NOMO-1 (cell line): ENCODE measurements at regions not wholly inside any gene's neighbourhood (a gene's known extent, or its start where the extent isn't known, plus 50 kb on each side); places are given as distances from the start of the nearest gene placed in this dataset.

Source experiments
- DNase-seq, 2 experiments: peaks; one replicate each; lab custom pipeline; 2025; ENCODE audit not compliant: unreplicated experiment in 2 of 2; lab: John Stamatoyannopoulos, UW

DNA sequence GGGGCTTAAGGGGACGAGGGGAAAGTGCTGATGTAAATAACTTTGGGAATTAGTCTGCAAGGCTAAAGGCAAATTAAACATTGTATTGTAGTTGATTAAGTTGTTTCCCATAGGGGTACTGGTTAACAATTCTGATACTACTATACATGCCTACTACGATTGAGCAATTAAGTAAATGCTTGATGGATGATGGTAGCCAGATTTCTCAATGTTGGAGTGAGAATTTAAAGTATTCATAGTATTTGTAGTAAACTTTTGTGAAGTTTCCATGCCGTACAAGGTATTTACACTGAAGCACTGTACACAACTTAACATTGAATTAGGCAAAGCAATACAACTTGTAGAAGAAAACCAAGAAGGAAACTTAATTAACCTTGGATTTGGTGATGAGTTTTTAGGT is 852.3 kb downstream of the QKI start:
- no peak for DNase-seq

DNA sequence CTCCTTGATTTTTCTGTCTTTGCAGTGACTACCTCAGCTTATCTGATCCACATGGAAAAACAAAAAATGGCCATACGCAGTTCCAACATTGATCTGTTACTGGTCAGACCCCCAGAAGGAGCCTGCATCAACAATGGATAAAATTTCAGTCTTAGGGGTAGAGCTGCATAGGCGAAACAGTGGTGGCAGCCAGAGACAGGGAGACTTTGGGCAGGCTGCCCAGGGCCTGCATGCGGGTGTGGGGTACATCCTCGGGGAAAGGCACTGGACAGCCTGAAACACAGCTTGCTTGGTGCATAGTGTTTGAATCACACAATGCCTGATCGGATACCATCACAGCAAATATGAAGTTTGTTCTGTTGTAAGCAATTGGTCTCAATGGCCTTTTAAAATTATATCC is 847.8 kb downstream of the QKI start:
- DNase-seq, result no peak

DNA sequence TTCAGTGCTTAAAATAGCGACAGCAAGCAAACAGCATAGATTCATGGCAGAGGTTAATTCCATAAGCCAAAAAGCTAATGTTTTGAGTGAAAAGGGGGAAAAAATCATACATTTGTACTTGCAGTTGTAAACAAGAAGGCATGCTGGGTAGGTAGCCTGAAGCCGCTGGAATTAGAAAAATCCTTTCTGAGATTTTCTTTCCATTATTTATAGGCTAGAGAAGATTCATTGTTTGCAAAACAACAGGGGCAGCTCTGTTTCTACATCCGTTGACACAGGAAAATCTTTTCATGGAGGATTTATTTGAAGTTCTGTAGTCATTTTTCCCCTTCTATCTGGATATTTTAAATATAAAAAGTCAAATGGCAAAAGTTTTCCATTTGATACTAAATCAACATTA is 843.9 kb downstream of the QKI start:
- DNase-seq, result no peak

DNA sequence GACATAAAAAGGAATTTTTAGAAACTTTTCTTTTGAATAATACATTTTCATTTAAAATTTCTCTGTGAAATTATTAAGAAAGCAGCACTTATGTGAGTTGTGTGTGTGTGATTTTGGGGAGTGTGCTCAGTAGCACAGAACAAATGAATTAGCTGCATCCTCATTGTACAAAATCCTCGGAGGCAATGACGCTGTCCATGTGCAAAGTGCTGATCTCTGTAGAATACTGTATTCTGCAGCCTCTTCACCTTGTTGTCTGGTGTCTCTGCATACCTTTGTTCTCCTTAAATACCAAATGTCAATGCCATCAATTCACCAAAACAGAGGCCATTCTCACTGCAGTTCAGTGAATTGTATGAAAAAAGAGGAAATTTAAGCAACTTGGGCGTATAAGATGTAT is 838.4 kb downstream of the QKI start:
- DNase-seq, result no peak

DNA sequence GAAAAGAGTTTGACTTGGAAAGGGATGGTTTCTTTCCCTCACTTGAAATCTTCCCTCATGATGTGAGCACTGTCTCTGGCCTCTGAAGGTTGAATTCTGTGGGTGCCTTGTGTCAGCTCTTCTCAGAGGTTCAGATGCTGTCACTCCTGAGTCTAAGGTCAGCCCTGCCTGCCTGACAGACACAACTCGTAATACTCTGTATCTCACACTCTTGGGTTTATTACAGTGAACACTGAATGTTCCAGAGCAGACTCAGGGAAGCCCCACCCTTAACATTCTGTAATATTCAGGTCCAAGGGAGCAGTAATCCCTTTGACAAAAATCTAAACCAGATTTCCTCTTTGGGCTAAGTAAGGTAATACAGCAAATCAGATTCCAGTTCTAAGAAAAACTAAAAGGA is 837.8 kb downstream of the QKI start:
- DNase-seq, result no peak

DNA sequence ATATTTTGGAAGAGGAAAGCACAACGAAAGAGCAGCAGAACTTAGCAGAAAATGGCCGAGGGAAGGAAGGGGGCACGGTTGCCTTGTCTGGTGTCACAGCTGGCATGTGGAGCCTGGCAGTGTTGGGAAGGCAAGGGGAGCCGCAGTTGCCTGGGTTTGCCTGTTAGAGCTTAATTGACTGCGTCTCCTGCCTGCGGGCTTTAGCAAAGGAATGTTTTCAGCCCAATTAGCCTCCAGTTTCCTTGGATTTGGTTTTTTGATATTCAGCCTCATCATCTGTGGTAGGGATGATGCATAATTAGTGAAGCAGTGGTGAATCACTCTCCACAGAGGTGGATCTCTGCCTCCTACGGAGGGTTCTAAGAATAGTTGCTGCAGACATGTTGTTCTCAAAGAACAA is 832.6 kb downstream of the QKI start:
- no peak for DNase-seq

DNA sequence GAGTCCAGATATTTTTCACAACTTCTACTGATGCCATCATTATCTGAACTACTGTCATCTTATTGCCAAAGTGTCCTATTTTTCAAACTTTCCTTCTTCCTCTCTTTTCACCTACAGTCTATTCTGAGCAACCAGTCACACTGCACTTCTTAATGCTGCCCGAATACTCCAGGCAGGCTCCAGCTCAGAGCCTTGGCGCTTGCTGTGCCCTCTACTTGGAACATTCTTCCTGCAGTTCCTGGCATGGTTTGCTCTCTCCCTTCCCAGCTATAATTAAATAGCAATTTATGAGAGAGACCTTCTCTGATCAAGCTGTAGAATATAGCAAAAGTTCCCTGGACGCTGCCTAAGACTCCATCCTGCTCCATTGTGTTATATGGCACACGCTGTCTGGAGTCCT is 831.6 kb downstream of the QKI start:
- no peak for DNase-seq

DNA sequence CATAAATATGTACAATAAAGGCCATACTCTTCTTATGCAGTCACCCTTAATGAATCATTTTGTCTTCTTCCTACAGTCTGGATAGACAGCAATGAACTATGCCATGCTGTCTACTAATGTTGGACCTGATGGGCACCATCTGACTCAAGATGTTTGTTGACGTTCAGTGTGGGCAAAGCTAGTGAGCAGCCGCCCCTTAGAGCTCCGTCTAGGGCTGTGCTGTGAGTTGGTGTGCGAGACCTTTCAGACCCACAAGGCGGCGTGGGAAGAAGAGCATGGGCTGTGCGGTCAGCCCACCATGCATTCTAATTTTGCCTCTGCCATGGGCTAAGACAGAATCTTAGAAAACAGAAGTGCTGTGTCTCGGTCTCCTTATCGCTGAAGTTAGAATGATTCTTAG is 829.4 kb downstream of the QKI start:
- DNase-seq, result no peak

DNA sequence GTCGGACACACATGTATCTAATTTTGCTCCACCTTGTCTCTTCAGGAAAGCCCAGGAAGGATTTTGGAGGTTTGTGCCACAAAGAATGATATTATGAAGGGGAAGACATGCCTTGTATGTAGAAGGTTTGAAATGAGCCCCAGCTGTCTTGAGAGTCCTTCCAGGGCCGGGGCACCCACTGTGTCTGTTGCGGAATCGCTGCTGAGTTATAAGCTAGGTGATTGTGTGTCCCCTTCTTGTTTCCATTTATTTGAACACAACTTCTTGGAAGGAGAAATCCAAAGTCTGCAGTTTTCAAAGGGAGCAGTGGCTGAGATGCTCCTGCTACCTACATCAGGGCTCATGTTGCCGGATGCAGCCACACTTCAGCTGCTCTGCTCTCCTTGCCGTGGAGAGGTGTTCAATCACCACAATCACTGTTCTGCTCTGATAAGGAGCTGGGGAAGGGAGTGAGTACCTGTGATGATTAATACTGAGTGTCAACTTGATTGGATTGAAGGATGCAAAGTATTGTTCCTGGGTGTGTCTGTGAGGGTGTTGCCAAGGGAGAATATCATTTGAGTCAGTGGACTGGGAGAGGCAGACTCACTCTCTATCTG is 828.6 kb downstream of the QKI start:
- no peak for DNase-seq

DNA sequence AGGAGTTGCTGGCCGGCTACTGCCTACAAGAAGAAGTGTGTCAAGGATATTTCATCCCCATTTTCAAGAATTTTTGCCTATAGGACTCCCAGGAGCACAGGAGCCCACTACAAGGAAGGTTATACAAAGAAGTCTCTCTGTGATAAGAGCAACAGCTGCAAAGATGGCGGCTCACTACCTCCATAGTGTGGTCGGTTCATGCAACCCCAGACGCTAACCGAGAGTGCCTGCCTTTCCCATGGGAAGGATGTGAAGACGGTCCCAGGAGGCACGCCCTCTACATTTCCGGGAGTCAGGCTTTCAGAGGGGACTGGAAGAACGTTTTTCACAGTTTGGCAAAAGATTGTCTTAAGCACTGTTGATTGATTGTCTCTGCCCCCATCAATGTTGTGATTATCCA is 816.3 kb downstream of the QKI start:
- no peak for DNase-seq

DNA sequence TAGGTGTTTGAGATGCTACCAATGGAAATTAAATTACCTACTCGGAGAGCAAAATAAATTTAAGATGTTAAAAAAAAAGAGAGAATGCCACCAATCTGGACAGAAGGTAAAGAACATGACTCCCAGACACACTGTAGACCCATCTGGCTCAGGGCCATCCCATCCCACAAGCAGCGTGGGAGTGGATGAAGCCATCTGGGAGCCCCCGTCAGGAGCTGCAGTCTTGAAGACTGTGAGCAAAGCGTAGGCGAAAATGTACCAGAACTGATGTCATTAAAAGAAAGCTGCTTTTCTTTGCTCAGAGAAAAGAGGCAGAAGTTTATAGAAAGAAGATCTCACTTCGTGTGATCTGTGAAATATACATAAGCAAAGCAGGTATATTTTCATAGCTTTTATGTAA is 815.7 kb downstream of the QKI start:
- DNase-seq, result no peak

DNA sequence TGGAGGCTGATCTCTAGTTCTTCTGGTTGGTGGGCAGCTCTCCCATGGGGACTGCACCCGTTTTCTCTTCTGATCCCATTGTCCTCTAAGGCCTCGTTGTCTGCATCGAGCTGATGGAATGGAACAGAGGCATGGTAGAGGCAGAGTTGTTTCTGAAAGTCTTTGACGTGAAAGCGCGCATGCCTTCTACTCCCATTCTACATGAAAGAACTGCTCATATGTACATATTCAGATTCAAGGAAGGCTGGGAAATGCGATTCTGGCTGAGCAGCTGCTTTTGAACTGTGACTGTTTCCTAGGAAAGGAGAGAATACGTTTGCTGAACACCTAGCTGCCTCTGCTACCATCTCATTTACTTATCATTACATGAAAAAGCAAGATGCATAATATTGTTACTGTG is 815.2 kb downstream of the QKI start:
- no peak for DNase-seq

DNA sequence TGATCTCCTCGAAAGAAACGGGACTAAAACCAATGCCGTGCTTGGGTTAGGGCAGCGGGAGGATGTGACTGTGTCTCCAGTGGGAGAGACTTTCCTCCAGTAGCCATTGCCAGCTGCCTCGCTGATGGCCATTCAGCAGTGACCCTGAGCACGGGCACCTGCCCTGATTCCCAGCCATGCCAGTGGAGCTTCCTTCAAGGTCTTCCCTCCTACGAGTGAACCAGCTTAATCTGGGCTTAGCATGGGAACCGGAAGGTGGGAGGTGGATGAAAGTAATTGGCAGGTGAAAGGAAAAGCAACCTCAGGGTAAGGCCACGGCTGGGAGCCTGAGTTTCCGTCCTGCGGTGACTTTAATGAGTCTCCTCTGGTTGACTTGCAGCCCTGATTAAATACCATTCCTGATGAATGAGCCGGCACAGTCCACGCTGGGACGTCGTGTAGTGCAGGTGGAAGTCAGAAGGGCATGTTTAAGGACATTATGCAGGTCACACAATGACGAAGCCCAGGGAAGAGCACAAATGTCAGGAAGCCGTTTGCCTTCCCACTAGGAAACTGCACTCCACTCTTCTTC is 813.5 kb downstream of the QKI start:
- no peak for DNase-seq

DNA sequence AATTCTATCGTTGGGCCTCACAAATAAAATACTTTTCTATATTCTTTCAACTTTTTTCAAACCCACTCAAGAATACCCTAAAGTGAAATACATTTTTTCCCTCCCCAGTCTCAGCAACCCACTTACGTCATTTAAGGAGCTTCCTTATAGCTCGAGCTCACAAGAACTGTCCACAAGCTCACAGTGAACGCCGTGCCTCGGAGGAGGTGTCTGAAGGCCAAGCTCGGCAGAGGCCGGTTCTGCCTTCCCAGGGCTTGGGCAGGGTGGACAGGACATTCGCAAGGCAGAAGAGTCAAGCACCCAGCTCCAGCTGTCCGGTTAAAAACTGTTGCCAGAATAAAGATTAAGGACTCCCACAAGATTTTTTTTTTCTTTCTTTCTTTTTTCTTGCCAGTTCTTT is 802.3 kb downstream of the QKI start:
- no peak for DNase-seq

DNA sequence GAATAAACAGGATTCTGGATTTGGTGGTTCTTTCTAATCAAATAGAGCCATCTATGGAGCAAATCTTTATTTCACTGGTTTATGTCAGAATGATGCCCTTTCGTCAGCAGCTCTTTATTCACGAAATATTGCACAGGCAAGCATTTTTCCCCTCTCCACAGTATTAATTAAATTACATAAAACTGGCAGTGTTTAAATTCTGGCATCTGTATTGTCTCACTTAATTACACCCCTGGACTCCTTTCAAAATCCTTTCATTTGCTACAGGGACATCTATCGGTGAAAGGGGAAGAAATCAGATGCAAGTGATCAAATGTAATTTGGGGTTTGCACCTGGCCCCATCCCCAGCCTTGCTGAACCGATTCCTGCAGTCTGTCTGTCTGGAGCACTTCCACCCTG is 801.9 kb downstream of the QKI start:
- DNase-seq, result no peak

DNA sequence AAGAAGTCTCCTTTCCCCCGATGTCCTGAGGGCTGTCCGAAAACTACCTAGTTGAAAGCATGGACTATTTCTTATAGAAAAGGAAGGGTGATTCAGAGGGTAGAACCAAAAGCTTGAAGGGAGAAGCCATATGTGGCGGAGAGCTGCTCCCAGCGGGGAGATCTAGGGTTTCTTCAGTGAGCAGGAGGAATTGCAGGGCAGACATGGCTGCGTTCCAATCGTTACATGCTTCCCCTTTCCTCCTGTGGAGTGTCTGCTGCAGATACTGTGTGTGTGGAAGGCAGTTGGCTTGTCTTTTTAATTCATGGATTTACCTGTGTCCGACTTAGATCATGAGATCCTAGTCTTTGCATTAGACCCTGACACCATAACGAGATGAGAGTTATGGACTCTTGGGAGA is 799.5 kb downstream of the QKI start:
- no peak for DNase-seq

DNA sequence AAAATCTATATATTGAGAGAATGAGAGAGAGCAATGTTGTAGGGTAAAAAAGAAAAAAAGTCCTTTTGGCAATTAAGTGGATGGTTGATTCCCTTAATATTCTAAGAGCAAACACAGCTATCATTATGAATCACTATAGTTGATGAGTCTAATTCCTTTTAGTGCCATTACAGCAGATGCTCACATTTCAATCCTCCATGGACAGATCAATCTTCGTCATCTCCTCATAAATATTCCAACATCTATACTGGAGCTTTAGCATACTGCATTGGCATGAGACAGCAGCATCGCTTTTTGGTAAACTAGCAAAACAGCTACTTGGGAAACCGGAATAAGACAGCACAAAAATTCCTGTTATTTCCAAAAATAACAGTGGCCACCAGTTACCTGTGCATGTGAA is 796.7 kb downstream of the QKI start:
- DNase-seq, result no peak

DNA sequence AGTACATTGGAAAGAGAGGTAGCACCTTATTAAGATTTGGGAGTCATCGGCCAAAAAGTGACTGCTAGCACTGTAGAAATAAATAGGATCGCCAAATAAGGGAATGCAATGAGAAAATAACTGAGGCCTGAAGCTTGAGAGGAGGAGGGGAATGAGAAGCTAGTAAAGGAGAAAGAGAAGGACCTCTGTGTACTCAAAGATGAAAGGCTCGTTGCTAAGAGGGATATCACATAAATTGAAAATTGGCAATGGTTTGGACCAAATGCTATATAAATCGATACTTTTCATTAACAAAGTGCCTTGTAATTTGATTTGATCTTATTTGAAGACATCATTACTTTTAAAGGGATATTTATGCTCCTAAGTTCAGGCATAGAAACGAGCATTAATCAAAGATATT is 796.3 kb downstream of the QKI start:
- no peak for DNase-seq

DNA sequence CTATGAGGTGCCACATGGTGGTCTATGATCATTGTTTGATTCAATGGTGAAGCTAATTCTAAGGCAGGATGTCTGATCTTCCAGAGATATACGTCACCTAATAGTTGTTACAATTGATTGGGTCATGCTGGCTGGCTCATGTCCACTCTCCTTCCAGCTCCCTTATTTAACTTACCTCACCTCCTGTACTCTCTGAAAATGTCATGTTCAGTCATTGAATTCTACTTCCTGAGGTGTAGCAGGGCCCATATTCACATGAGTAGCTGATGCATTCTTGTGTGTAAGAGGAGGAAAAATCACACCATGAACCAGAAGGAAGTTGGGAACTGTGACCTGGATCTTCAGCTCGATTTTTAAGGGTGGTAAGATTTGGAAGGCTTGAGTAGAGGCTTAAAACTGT is 795.8 kb downstream of the QKI start:
- no peak for DNase-seq

DNA sequence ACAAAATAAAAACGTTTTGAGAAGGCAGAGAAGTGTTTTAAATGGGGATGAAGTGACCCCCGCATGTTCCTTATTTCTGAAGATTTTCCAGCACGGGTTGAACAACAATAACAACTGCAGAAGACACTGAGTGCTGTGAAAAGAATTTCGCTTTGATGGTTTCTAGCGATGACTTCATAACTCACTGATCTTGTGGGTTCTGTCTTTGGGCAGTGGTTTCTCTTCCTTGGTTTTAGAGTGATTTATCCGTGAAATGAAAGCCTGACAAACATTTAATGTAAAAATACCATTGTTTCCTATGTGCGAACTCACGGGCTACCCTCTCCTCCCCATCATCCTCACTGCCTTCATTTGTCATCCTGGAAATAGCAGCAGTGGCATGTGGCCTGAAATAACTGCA is 793.9 kb downstream of the QKI start:
- DNase-seq, result no peak

DNA sequence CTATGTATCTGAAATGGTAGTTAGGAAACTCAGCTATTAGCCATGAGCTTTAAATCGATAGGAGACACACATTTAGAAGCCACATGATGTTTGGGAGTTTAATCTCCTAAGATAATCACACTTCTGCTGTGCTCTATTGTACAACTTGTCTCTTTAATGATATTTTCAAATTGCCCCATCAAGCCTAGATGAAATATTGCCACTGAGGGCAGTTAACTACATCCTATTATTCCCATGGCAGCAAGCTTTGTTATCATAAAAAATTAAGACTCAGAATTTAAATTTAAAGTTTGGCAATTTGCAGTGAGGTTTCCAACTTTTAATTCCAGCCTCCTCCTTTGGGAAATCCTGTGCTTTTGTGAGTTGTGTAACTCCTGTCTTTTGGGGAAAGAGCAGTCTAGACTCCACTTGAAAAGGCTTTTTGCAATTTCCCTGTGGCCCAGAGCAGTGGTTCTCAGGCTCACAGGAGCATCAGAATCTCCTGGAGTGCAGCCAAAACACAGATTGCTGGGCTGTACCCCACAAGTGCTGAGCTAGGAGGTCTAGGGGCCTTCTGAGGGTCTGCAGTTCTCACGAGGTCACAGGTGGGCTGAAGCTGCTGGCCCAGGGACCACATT is 792.4 kb downstream of the QKI start:
- no peak for DNase-seq

DNA sequence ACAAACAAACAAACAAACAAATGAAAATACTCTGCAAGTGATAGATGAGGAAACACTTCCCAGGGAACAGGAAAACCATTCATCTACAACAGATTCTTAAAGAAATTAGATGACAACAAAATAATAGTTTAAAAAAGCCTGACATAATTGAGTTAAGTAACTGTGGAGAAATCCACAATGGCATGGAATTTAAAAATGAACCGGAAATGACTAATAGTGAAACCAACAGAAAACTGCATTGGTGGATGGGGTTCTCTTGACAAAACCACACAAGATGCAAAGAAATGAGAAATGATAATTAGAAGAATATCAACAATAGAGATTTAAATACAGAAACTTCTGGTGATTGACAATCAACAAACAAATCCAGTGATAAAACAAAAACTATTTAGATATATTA is 785.6 kb downstream of the QKI start:
- DNase-seq, result no peak

DNA sequence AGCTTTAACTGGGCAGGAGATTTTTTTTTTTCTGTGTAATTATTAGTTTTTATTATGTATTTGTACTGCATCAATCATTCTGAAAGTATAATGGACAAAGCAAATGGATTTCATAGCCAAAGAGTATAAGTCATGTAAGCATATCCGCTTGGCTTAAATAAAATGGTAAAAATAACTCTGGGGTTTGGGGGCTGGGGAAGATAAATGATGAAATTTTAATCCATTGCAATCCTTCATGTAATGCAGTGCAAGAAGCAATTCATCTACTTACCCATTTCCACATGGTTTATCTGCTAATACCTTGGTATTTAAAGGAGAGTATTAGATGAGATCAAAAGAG is 781.4 kb downstream of the QKI start:
- DNase-seq, result no peak
